ENCODE measurements at regions not wholly inside any gene's neighbourhood (a gene's known extent, or its start where the extent isn't known, plus 50 kb on each side); places are given as distances from the start of the nearest gene placed in this dataset.
A peak's percentile ranks its signal among the peaks of the same experiment; 100 is the strongest.

DNA sequence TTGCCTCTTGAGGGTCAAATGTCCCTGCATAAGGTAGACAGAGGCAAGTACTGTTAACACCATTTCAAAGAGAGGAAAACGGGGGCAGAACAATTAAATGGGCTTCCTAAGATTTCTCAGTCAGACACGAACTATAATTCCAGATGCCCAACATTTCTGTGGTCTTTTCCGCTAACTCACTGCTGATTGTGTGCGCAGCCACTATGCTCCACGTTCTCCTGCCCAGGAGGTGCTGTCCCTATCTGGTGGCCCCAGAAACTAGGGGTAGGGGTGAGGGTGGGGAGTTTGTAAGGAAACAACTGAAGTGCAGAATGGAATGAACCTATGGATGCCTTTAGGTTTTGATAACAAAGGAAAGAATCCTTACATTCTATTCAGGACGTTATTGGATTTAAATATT, 86.1 kb upstream of the BACH2 start:
- peak; percentile 56 for DNase-seq (ENCODE audit: low spot score)
- BruUV-seq (replicated peaks) = TSS peak; percentile 90
- peak overlapping the region; percentile 97 for H3K27ac ChIP-seq (ENCODE audit: low read depth, low read length, poor library complexity, severe bottlenecking)
- peak overlapping the region; percentile 90 for H3K4me2 ChIP-seq (ENCODE audit: low read length)
- H3K4me3 ChIP-seq (ENCODE audit: low read depth, low read length, poor library complexity, severe bottlenecking) = peak overlapping the region; percentile 59
- TF ChIP-seq EZH2phosphoT487 (IDR thresholded peaks at IDR 0.05; ENCODE audit: borderline replicate concordance, low read depth, low read length) (no peak), CTCF (conservative IDR thresholded peaks at IDR 0.05; ENCODE audit: low read length) (0 out of 2 replicates have a peak, but pooled peaks have one; percentile 23)
- ChIA-PET CTCF (ENCODE audit: unreplicated experiment) (interaction anchor here (0.7 kb wide), 1 partner anchor 79 kb away, joined by 4 read pairs; no protein-coding TSS in a partner anchor), POLR2A (interaction anchor here (0.6 to 6.5 kb wide), 19 partner anchors 10 to 1355 kb away, joined by 3 to 71 read pairs (median 5); partner anchors contain the start of gene BACH2)
- H3K9me3 ChIP-seq (ENCODE audit: low read length) = peaks cover 18% of the 10 kb centered on the region; the same call in 1 of the 2 replicates
- H3K36me3 ChIP-seq (ENCODE audit: insufficient read depth, low read length) = peaks cover 20% of the 10 kb centered on the region
- peaks cover 62% of the 10 kb centered on the region; the same call in 1 of the 2 replicates for H3K79me2 ChIP-seq (ENCODE audit: insufficient read depth, low read depth, low read length)
- H4K20me1 ChIP-seq (ENCODE audit: insufficient read depth, low read length) = no peaks in the 10 kb centered on the region
- H2AFZ ChIP-seq (ENCODE audit: low read length) = peak overlapping the region; percentile 29; the same call in 1 of the 2 replicates
- H3K9me2 ChIP-seq (ENCODE audit: insufficient read depth, low read length) = no peaks in the 10 kb centered on the region
- intact Hi-C loops (cut with micrococcal nuclease; ENCODE audit: unreplicated experiment) = loop anchor here (1.0 to 5.0 kb wide), 2 partner anchors 85 to 1025 kb away; no protein-coding TSS in a partner anchor
- H3K4me1 ChIP-seq (ENCODE audit: insufficient read depth, low read length, poor library complexity, severe bottlenecking) = peaks cover 97% of the 10 kb centered on the region

- no peak for TF ChIP-seq EZH2phosphoT487 (IDR thresholded peaks at IDR 0.05; ENCODE audit: borderline replicate concordance, low read depth, low read length)
- no peak for TF ChIP-seq CTCF (conservative IDR thresholded peaks at IDR 0.05; ENCODE audit: low read length)
- H3K9me2 ChIP-seq (ENCODE audit: insufficient read depth, low read length) = no peaks in the 10 kb centered on the region
- peaks cover 20% of the 10 kb centered on the region for H3K36me3 ChIP-seq (ENCODE audit: insufficient read depth, low read length)
- ChIA-PET CTCF (ENCODE audit: unreplicated experiment) (interaction anchor here (0.5 to 1.2 kb wide), 4 partner anchors 25 to 73 kb away, joined by 4 to 25 read pairs (median 4); no protein-coding TSS in a partner anchor), POLR2A (interaction anchor here (0.5 to 6.7 kb wide), 24 partner anchors 9 to 612 kb away, joined by 3 to 57 read pairs (median 6); partner anchors contain the start of gene BACH2)
- peak; percentile 97 for DNase-seq (ENCODE audit: low spot score)
- peaks cover 98% of the 10 kb centered on the region for H3K4me1 ChIP-seq (ENCODE audit: insufficient read depth, low read length, poor library complexity, severe bottlenecking)
- no peaks in the 10 kb centered on the region for H4K20me1 ChIP-seq (ENCODE audit: insufficient read depth, low read length)
- H3K79me2 ChIP-seq (ENCODE audit: insufficient read depth, low read depth, low read length) = peaks cover 44% of the 10 kb centered on the region; the same call in 1 of the 2 replicates
- H3K9me3 ChIP-seq (ENCODE audit: low read length) = peaks cover 18% of the 10 kb centered on the region; the same call in 1 of the 2 replicates
- BruUV-seq (replicated peaks) = TSS peak; percentile 92
- peak overlapping the region; percentile 68 for H3K4me3 ChIP-seq (ENCODE audit: low read depth, low read length, poor library complexity, severe bottlenecking)
- peak overlapping the region; percentile 6; the same call in 1 of the 2 replicates for H2AFZ ChIP-seq (ENCODE audit: low read length)
- H3K4me2 ChIP-seq (ENCODE audit: low read length) = peak overlapping the region; percentile 92
- intact Hi-C loops (cut with micrococcal nuclease; ENCODE audit: unreplicated experiment) = loop anchor here (1.0 to 5.0 kb wide), 5 partner anchors 61 to 101 kb away; no protein-coding TSS in a partner anchor
- peak overlapping the region; percentile 100 for H3K27ac ChIP-seq (ENCODE audit: low read depth, low read length, poor library complexity, severe bottlenecking)
These were observed 79.2 kb upstream of the BACH2 start for GRCh38 chr6:90375681-90376439.
